HAP-1 (cell line): ENCODE measurements at regions not wholly inside any gene's neighbourhood (a gene's known extent, or its start where the extent isn't known, plus 50 kb on each side); places are given as distances from the start of the nearest gene placed in this dataset.

ENCODE experiments used
- DNase-seq, 2 experiments: peaks; one replicate each; pipeline ENCODE4 v3.0.0-alpha.2; 2016 to 2020; ENCODE audit warnings: low spot score in 2 of 2
- H3K27me3 ChIP-seq: fragments of 250-450 bp; sonication (Bioruptor Pico); 2 replicates; pipeline ENCODE4 v1.5.1; 2020; ENCODE audit warnings: low read depth, mild to moderate bottlenecking, moderate library complexity
- H3K36me3 ChIP-seq: fragments of 250-450 bp; sonication (Bioruptor Pico); replicated peaks from 2 replicates; pipeline ENCODE4 v1.5.1; 2020; ENCODE audit warnings: mild to moderate bottlenecking
- H3K4me1 ChIP-seq: fragments of 250-450 bp; sonication (Bioruptor Pico); 2 replicates; pipeline ENCODE4 v1.5.1; 2020; ENCODE audit warnings: mild to moderate bottlenecking
- H3K4me3 ChIP-seq: fragments of 250-450 bp; sonication (Bioruptor Pico); 2 replicates; pipeline ENCODE4 v1.5.1; 2020; ENCODE audit warnings: mild to moderate bottlenecking, moderate library complexity
- H3K9me3 ChIP-seq: fragments of 250-450 bp; sonication (Bioruptor Pico); 2 replicates; pipeline ENCODE4 v1.5.1; 2020; ENCODE audit warnings: mild to moderate bottlenecking, moderate library complexity
- in situ Hi-C: fragments of 300-500 bp; cut with MboI; formaldehyde crosslinking; loops from 3 replicates; pipeline ENCODE4 v1.14.3; 2020; ENCODE audit warnings: low sequenced_read_pairs, inconsistent platforms, mixed read lengths

GRCh38 chr3:103600844-103601243 lies 1166.0 kb downstream of the ZPLD1 start:
- DNase-seq, result no peak
- Histone ChIP-seq H3K4me1 (no peaks in the 10 kb centered on the region), H3K4me3 (no peak overlapping the region), H3K27me3 (no peaks in the 10 kb centered on the region), H3K36me3 (no peaks in the 10 kb centered on the region), H3K9me3 (no peaks in the 10 kb centered on the region)
- in situ Hi-C loops, result no loop called here

GRCh38 chr3:103601666-103602065 lies 1166.9 kb downstream of the ZPLD1 start:
- in situ Hi-C loops, result no loop called here
- Histone ChIP-seq H3K4me1 (no peaks in the 10 kb centered on the region), H3K36me3 (no peaks in the 10 kb centered on the region), H3K9me3 (no peaks in the 10 kb centered on the region), H3K27me3 (no peaks in the 10 kb centered on the region), H3K4me3 (no peak overlapping the region)
- DNase-seq, result no peak

GRCh38 chr3:103609472-103609871 lies 1174.7 kb downstream of the ZPLD1 start:
- in situ Hi-C loops, result no loop called here
- DNase-seq, result no peak
- Histone ChIP-seq H3K4me1 (no peaks in the 10 kb centered on the region), H3K36me3 (no peaks in the 10 kb centered on the region), H3K4me3 (no peak overlapping the region), H3K27me3 (no peaks in the 10 kb centered on the region), H3K9me3 (no peaks in the 10 kb centered on the region)

- DNase-seq, result no peak
- no peaks in the 10 kb centered on the region for H3K27me3 ChIP-seq
- H3K4me1 ChIP-seq, result no peaks in the 10 kb centered on the region
- H3K9me3 ChIP-seq, result no peaks in the 10 kb centered on the region
- H3K36me3 ChIP-seq, result no peaks in the 10 kb centered on the region
- no peak overlapping the region for H3K4me3 ChIP-seq
- in situ Hi-C loops, result no loop called here
Measured at GRCh38 chr3:103613397-103614156, 1178.8 kb downstream of the ZPLD1 start.

- H3K9me3 ChIP-seq, result no peaks in the 10 kb centered on the region
- DNase-seq, result no peak
- H3K27me3 ChIP-seq, result no peaks in the 10 kb centered on the region
- in situ Hi-C loops, result no loop called here
- H3K4me3 ChIP-seq, result no peak overlapping the region
- no peaks in the 10 kb centered on the region for H3K36me3 ChIP-seq
- H3K4me1 ChIP-seq, result no peaks in the 10 kb centered on the region
Measured at GRCh38 chr3:103614719-103615118, 1179.9 kb downstream of the ZPLD1 start.

- Histone ChIP-seq H3K9me3 (no peaks in the 10 kb centered on the region), H3K4me1 (no peaks in the 10 kb centered on the region), H3K4me3 (no peak overlapping the region), H3K27me3 (no peaks in the 10 kb centered on the region), H3K36me3 (no peaks in the 10 kb centered on the region)
- DNase-seq, result no peak
- in situ Hi-C loops, result no loop called here
Measured at GRCh38 chr3:103617961-103618360, 1183.1 kb downstream of the ZPLD1 start.

GRCh38 chr3:103624271-103624670 lies 1189.5 kb downstream of the ZPLD1 start:
- in situ Hi-C loops, result no loop called here
- Histone ChIP-seq H3K27me3 (no peaks in the 10 kb centered on the region), H3K36me3 (no peaks in the 10 kb centered on the region), H3K9me3 (no peaks in the 10 kb centered on the region), H3K4me3 (no peak overlapping the region), H3K4me1 (no peaks in the 10 kb centered on the region)
- no peak for DNase-seq

GRCh38 chr3:103629391-103629790 lies 1194.6 kb downstream of the ZPLD1 start:
- Histone ChIP-seq H3K4me1 (no peaks in the 10 kb centered on the region), H3K9me3 (no peaks in the 10 kb centered on the region), H3K27me3 (no peaks in the 10 kb centered on the region), H3K4me3 (no peak overlapping the region), H3K36me3 (no peaks in the 10 kb centered on the region)
- in situ Hi-C loops, result no loop called here
- no peak for DNase-seq

- in situ Hi-C loops, result no loop called here
Measured at GRCh38 chr3:103644450-103644849, 1209.6 kb downstream of the ZPLD1 start.

GRCh38 chr3:103653996-103654395 lies 1219.2 kb downstream of the ZPLD1 start:
- Histone ChIP-seq H3K4me1 (no peaks in the 10 kb centered on the region), H3K36me3 (no peaks in the 10 kb centered on the region), H3K9me3 (no peaks in the 10 kb centered on the region), H3K4me3 (no peak overlapping the region), H3K27me3 (no peaks in the 10 kb centered on the region)
- in situ Hi-C loops, result no loop called here
- no peak for DNase-seq

More at GRCh38 chr3:103644450-103644849, 1209.6 kb downstream of the ZPLD1 start:
- DNase-seq, result no peak
- H3K4me1 ChIP-seq, result no peaks in the 10 kb centered on the region
- no peak overlapping the region for H3K4me3 ChIP-seq
- H3K9me3 ChIP-seq, result no peaks in the 10 kb centered on the region
- no peaks in the 10 kb centered on the region for H3K27me3 ChIP-seq
- H3K36me3 ChIP-seq, result no peaks in the 10 kb centered on the region

- Histone ChIP-seq H3K27me3 (no peaks in the 10 kb centered on the region), H3K4me1 (no peaks in the 10 kb centered on the region), H3K9me3 (no peaks in the 10 kb centered on the region), H3K4me3 (no peak overlapping the region), H3K36me3 (no peaks in the 10 kb centered on the region)
- in situ Hi-C loops, result no loop called here
- no peak for DNase-seq
Measured at GRCh38 chr3:103657756-103658155, 1222.9 kb downstream of the ZPLD1 start.

- Histone ChIP-seq H3K4me1 (no peaks in the 10 kb centered on the region), H3K27me3 (no peaks in the 10 kb centered on the region), H3K4me3 (no peak overlapping the region), H3K36me3 (no peaks in the 10 kb centered on the region), H3K9me3 (no peaks in the 10 kb centered on the region)
- DNase-seq, result no peak
- in situ Hi-C loops, result no loop called here
Measured at GRCh38 chr3:103660810-103661209, 1226.0 kb downstream of the ZPLD1 start.

GRCh38 chr3:103662591-103662990 lies 1227.8 kb downstream of the ZPLD1 start:
- DNase-seq, result no peak
- in situ Hi-C loops, result no loop called here
- Histone ChIP-seq H3K27me3 (no peaks in the 10 kb centered on the region), H3K4me3 (no peak overlapping the region), H3K4me1 (no peaks in the 10 kb centered on the region), H3K9me3 (no peaks in the 10 kb centered on the region), H3K36me3 (no peaks in the 10 kb centered on the region)

GRCh38 chr3:103672346-103672745 lies 1237.5 kb downstream of the ZPLD1 start:
- H3K36me3 ChIP-seq, result no peaks in the 10 kb centered on the region
- in situ Hi-C loops, result no loop called here
- no peaks in the 10 kb centered on the region for H3K27me3 ChIP-seq
- no peaks in the 10 kb centered on the region for H3K4me1 ChIP-seq
- DNase-seq, result no peak
- H3K9me3 ChIP-seq, result no peaks in the 10 kb centered on the region
- no peak overlapping the region for H3K4me3 ChIP-seq

- no peak overlapping the region for H3K4me3 ChIP-seq
- no peaks in the 10 kb centered on the region for H3K4me1 ChIP-seq
- no peaks in the 10 kb centered on the region for H3K9me3 ChIP-seq
- in situ Hi-C loops, result no loop called here
- H3K27me3 ChIP-seq, result no peaks in the 10 kb centered on the region
- no peaks in the 10 kb centered on the region for H3K36me3 ChIP-seq
- DNase-seq, result no peak
Measured at GRCh38 chr3:103684904-103685303, 1250.1 kb downstream of the ZPLD1 start.
